Fibroblast of upper back skin (primary cell): ENCODE measurements at regions not wholly inside any gene's neighbourhood (a gene's known extent, or its start where the extent isn't known, plus 50 kb on each side); places are given as distances from the start of the nearest gene placed in this dataset.

Source experiments
- DNase-seq: peaks from one replicate; pipeline ENCODE4 v3.0.0-alpha.2; 2013

DNA sequence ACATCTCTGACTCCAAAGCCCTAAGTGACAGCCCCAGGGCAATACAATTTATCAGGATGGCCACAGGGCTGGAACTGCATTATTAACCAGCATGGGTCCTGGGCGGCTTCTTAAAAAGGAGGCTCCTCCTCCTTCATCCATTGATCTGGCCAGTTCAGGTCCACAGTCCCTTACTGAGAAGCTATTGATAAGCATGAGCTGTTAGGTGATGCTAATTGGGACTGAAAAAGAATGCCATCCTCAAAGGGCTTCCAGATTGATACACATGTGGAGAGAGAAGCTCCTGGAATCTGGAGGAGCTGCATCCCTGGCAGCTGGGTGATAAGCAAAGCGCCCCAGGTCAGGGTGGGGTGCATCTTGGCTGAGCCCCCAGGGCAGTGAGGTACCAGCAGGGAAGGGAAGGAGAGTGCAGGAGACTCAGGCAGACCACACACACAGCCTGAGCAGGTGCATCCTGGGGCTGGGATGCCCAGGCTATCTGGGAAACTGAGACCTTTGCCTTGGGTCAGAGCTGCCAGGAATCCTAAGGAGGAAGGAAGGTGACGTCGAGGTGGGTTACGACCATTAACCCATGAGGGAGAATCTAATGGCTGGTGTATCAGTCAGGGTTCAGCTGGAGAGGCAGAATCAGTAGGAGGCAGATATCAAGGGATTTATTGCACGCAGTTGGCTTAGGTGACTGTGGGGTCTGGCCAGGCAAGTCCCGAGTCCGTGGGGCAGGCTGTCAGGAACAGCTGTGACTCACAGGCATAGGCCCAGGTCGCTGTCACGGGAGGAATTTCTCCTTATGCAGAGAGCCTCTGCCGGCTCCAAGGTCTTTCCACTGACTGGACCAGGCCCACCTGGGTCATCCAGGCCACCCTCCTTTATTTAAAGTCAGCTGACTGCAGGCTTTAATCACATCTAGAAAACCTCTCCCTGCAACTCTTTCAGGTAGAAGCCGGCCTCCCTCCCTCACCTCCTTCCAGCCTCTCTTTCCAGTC lies 261.2 kb downstream of the BMP7 start:
- no peak for DNase-seq

DNA sequence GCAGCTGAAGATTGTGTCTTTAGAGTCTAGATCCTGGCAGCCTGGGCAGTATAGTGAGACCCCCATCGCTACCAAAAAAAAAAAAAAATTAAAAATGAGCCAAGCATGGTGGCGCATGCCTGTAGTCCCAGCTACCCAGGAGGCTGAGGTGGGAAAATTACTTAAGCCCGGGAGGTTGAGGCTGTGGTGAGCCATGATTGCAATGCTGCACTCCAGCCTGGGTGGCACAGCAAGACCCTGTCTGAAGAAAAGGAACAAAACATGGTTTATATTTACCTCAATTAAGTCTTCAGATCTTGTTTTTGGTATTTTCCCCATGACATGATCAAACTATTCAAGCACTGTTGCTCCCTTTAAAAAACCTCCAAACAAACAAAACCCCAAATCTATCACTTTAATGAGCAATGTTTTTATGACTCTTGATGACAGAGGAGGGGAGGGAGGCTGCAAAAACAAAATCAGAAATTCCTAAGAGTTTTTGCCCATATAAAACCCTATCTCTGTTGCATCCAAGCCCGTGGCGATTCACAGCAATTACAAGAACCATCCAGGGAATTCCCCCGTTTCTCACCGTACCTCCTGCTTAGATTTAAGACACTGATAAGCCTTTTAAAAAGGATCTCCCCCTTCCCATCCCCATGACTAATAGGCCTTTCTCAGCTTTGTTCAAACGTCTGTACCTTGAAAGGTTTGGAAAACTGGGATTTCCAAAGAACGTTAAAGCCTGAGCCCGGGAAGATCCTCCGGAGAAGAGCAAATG lies 259.9 kb downstream of the BMP7 start:
- DNase-seq, result peak; percentile 34

DNA sequence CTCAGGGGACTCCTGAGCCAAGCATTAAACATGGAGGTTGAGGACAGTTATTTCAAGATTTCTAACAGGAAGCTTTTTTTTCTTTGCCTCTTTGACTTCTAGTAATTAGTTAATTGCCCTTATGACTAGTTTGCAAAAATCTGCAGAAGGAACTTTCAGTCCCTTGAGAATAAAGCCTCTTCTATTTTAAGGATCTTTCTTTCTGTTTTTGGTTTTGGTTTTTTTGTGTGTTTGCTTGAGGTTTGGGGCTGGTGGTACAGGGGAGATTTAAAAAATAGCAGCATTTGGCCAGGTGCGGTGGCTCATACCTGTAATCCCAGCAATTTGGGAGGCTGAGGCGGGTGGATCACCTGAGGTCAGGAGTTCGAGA lies 259.3 kb downstream of the BMP7 start:
- DNase-seq, result no peak

DNA sequence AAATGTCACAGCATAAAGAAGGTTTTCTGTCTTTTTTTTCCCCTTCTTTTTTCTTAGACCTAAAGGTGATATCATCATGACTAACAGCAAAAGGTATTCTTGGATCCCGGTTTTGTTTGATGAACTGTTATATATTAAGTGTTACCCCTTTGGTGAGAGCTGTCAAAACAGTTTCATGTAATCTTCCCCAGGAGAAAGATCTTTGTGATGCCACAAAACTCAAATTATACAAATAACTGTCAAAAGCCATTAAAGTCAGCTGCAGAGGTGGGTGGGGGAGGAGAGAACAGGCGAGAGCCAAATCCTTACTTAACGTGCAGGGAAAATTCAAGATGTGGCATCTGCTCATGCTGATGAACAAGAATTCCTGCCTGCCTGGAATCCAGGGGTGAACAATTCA lies 258.2 kb downstream of the BMP7 start:
- DNase-seq, result peak; percentile 68

DNA sequence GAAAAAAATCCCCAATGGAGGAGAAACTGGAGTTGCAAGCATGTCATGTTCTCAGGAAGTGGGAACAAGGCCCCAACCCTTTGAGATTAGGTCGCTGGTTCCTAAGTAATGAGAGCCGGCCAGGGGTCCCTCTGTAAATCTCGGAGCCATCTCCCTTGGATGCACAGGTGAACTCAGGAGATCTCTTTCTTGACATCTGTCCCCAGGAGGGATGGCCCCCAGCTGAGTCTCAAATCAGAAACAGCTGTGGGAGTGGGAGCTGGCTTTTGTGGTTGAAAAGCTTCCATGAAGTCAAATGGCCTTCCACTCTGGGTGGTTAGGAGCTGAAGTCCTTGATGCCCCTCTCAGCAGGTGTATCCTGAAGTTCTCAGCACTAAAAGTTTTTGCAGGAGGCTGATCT lies 257.1 kb downstream of the BMP7 start:
- no peak for DNase-seq

DNA sequence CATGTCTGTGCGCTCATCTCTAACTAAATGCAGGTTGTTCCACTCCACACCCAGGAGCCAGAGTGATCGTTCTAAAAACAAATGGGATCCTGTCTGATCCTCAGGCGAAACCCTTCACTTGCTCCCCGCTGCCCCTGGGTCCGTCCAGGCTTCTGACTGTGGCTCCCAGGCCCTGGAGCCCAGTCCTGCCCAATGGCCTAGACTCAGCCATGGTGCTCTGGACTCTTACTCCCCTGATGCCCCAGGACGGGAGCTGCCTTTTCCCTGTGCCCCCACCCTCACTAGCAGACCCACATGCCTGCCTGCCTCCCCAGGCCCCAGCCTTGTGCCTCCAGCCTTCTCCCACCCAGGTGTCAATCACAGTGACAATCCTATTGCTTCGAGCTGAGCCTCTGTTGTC lies 256.7 kb downstream of the BMP7 start:
- no peak for DNase-seq

DNA sequence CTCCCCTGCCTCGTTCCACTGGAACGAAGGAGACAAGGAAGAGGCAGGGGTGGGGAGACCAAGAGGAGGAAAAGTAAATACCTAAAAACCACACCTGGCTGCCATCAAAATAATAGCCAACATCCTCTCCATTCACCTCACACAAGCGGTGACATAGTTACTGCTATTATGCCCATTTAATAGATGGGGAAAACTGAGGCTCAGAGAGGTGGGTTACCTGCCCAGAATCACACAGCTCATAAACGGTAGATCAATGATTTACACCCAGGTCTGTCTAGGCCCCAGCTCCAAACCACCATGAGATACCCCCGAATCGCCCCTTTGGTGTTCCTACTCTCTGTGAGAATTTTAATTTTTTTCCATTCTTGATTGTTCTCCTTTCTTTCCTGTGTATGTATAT lies 253.8 kb downstream of the BMP7 start:
- DNase-seq, result no peak

DNA sequence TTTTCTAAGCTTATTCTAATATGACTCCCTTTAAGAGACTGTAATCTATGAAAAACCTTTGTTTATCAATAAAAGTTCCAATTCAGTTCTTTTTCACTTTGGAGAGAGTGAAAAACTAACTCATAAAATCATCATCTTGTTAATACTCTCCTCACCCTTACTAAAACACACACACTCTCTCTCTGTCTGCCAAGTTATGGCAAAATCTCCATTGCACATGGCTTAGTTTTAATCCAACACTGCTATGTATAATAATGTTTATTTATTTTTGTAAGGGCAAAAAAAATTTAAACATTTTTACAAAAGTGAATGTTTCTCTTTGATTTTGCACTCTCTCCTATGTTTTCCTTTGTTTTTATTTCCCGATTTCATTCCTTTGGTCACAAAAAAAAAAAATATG lies 253.2 kb downstream of the BMP7 start:
- no peak for DNase-seq

DNA sequence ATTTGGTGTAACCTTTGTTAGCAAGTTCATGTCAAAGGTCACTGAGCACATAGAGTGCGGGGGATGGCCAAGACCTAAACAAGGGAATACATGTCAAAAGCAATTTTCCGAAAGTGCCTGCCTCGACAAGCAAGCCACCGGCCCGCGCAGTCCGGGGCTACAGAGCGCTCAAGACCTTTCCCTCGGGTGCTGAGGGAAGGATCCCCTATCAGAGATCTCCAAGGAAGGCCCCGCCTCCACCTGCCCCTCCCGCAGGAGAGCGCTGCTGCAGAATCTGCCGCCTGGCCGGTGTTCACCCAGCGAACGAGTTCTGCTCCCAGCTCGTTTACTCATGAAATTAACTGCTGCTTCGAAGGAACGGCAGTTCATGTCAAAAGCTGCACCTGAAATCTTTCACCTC lies 252.7 kb downstream of the BMP7 start:
- no peak for DNase-seq

DNA sequence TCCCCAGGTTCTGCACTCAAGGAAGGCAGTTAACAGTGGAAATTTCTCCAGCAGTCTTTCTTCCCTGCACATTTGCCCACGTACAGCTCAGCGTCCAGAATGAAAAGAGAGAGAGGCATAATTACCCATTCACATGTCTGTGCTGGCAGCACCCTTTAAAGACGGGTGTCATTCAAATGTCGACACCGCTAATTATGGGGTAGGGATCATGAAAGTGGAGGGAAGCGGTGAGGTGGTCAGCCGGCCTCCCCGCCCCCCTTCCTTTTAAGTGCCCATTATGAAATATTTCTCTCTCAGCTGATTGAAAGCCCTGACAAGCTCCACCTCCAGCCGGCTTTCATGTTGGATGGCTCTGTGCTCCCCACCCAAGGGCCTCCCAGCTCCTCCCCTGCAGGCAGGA lies 246.1 kb downstream of the BMP7 start:
- DNase-seq, result no peak

DNA sequence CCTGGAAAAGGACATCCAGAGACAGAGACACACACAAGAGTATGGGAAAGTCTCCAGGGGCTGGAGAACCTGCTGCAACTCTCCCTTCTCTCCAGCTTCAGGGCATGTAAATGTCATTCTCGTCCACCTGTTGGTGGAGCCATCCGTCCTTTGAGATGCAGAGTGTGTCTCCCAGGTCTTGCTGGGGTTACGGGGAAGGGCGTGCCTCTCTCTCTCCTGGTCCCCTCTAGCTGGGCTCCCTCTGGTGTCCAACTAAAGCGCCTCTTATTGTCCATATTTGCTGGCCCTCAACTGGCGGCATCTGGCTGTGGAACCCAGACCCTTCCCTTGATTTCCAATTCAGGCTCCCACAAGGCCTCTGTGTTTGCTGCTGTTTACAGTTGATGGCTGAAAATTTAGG lies 244.1 kb downstream of the BMP7 start:
- DNase-seq, result no peak

DNA sequence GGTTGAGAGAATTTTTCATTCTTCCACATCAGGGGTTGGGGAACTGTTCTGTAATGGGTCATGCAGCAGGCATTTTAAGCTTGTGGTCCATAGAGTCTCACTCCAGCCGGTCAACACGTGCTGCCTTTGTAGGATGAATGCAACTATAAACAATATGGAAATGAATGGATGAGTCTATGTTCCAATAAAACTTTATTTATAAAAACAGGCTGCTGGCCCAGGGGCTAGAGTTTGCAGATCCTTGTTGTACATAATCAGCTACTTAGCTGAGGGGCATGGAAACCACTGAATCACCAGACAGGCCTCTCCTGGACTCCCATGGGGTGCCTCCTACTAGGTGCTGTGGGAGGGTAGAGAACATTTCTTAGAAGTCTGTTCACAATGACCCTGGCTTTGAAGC lies 243.4 kb downstream of the BMP7 start:
- no peak for DNase-seq

DNA sequence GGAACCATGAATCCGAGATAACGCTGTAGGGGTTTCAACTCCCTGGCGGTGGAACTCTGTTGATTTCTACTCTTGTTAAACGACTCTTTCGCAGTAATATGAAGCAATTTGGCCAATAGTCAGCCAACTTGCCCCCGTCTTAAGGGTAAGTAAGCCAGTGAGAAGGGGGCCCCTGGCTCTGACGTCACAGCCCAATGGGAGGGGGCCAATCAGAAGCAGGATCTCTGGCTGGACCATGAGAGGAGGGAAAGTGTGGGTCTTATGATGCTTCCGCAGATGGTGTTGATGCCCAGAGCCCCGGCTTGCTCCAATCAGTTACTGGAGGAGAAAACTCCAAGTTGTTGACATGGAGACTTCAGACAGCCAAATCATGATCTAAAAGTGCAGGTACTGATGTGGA lies 242.4 kb downstream of the BMP7 start:
- DNase-seq, result no peak

DNA sequence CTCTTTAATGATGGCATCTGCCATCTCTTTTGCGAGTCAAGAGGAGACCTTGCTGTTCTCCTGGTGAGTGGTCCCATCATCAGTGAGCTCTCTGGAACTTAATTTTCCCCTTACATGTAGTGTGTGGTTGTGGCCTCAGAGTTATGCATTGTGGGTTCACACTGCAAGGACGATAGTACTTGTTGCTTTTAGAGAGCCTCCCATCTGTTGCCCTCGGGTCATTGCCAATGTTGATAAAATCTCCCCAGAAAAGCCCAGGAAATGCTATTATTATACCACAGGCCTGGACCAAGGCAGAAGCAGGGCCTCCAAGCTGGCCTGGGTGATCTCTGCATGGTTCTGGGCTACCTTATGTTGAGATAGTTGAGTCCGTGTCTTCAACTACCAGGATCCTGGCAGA lies 241.6 kb downstream of the BMP7 start:
- no peak for DNase-seq

DNA sequence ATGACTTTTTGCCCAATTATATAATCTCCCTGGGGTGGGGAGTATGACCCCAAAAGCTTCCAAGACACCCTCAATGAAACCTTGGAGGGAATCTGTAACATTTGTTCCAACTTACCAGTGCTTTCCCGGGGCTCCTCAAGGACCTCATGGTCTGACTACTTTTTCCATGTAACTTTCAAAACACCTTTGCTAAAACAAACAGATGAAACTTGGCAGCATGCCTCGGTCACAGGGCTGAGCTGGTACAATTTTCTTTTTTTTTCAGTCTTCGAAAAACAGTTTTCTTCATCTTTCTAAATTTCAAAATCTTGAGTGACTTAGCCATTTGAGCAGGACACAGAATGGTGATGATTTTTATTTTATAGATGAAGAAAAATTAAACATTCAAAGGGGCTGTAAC lies 241.2 kb downstream of the BMP7 start:
- DNase-seq, result no peak

DNA sequence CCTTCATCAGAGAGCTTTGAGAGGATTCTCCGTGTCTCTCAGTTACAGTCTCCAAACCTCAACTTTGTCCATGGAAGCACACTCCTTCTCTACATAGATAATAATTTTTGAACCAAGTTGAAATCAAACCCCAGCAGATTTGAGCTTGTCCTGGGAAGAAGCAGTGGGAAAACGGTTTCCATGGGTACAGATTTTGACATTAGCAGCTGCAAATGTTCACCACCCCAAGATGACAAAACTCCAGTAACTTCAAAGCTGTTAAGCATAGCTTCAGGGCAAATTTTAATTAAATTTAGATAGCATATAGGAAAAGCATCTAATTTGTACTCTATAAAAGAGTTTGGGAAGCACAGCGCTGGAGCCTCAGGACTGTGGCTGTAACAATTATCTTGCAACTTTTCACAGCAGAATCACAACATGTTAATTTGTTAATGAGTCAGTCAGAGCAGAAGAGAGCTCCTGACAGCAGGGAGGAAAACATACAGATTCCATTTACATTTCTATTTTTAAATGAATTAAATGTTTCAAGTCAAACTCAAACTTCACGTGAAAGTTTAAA lies 240.7 kb downstream of the BMP7 start:
- no peak for DNase-seq

DNA sequence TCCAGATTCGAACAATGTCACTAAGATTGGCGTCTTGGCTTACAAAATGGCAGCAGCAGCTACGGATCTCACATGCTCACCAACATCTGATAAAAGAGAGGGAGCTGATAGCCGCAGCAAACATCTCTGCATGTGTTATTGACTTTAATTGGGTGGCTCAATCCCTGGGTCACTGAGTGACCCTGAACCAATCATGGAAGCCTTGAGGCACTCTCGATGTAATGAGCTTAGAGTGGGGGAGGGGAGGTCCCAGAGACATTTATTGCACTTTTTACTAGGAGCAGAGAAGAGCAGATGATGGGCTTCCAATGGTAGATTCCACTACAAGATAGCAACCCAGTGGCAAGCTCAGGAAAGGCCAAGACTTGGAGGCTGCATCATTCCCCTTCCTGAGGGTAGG lies 238.7 kb downstream of the BMP7 start:
- no peak for DNase-seq

DNA sequence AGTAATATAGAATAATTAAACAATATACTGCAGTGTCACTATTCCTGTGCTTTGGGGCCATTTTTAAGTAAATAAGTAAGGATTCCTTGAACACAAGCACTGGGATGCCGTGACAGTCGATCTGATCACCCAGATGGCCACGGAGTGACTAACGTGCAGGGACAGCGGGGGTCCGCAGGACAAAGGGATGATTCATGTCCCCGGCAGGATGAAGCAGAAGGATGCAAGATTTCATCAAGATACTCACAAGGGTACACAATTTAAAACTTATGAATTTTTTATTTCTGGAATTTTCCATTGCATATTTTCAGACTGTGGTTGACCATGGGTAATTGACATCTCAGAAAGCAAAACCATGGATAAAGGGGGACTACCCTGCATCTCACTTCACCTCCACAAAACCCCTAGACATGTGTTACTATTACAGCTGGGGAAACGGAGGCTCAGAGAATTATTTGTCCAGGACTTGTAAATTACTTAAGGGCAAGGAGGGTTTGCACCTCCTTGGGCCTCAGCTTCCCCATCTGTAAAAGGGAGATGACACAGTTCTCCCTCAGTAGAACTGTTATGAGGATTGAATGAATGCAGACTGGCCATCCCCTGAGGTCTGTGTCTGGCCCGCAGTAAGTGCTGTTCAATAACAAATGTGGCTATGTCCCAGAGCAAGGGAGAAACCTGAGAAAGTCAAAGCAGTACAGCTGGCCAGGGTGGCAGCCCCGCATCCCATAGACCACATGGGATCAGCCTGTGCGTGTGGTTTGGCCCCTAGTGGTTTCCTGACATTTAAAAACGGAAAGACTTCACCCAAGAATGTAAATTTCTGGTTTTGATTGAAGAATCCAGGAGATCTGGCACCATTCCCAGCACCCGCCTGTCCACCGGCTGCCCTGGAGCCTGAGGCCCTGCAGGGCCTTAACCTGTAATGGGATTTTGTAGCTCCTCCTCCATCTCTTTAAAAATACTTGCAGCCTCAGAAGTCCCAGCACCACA lies 235.5 kb downstream of the BMP7 start:
- DNase-seq, result peak; percentile 96

DNA sequence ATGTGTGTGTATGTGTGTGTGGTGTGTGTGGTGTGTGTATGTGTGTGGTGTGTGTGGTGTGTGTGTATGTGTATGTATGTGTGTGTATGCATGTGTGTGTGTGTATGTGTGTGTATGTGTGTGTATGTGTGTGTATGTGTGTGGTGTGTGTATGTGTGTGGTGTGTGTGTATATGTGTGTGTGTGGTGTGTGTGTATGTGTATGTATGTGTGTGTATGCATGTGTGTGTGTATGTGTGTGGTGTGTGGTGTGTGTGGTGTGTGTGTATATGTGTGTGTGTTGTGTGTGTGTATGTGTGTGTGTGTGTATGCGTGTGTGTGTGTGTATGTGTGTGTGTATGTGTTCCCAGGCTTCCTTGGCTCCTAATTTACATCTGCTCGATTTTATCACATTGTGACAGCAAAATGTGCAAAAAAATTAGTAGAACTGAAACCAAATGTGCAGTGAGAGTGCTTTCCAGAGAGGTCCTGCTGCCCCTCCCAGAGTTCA lies 234.5 kb downstream of the BMP7 start:
- DNase-seq, result no peak

DNA sequence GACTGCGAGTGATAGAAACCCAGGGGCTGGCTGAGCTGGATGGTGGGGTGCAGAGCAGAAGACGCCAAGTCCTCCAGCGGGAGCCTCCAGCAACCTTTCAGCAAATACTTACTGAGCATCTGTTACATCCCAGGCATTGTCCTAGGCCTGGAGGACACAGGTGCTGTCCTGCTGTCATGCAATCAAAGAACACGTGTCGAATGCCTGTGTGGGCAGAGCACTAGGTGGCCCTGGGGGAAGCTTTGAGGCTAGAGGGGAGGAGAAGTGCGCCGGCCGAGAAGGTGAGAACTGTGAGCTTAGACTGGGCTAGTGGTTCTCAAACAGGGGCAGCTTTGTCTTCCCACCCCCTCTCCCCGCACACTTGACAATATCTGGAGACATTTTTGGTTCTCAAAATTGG lies 233.6 kb downstream of the BMP7 start:
- no peak for DNase-seq

DNA sequence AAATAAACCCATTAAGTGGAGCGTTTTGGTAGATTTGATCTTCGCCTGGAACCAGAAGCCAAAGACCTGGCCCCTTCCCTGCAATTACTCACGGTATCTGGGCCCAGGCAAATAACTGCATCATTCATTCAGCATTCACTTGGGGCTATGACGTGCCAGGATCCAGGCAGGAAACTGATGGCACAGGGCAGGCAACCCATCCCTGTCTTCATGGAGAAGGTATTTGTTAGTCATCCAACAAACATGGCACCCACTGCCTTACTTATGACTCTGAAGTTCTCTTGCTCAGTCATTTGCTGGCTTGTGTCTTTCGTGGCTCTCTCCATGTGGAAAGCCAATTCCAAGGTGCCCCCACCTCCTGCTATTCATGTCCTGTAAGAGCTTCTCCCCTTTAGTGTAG lies 232.4 kb downstream of the BMP7 start:
- DNase-seq, result no peak

DNA sequence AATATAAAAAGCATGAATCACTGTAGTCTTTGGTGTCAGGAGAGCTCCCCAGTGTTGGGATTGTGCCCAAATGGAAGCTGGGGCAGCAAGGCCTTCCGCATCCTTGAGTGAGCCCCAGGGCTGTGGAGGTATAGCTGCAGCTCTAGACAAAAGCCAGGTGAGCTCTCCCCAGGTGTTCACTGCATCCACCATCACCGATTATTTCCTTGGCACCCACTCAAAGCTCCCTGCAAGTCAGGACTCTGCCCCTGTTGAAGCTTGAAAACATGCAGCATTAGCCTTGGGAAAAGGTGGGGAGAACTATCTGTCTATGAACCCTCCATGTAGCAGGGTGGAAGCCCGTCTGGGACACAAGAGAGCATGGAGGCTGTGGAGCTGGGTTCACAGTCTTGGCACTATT lies 228.8 kb downstream of the BMP7 start:
- no peak for DNase-seq
